GM12891 (cell line): ENCODE measurements at regions not wholly inside any gene's neighbourhood (a gene's known extent, or its start where the extent isn't known, plus 50 kb on each side); places are given as distances from the start of the nearest gene placed in this dataset.

Experiments used
- POLR2A ChIP-seq: IDR thresholded peaks from 2 replicates; pipeline ENCODE4 v1.6.1; 2011; ENCODE audit warnings: low read depth, low read length, control low read depth
- POLR2AphosphoS5 ChIP-seq: IDR thresholded peaks from 2 replicates; pipeline ENCODE4 v1.6.1; 2011; ENCODE audit warnings: low read depth, low read length, control low read depth
- POU2F2 ChIP-seq: IDR thresholded peaks from 2 replicates; pipeline ENCODE4 v1.6.1; 2011; ENCODE audit warnings: low read depth, mild to moderate bottlenecking, control low read depth, low read length, moderate library complexity
- SPI1 ChIP-seq: IDR thresholded peaks from 2 replicates; pipeline ENCODE4 v1.6.1; 2011; ENCODE audit warnings: low read depth, low read length, control low read depth
- TAF1 ChIP-seq: IDR thresholded peaks from 2 replicates; pipeline ENCODE4 v1.6.1; 2011; ENCODE audit warnings: low read depth, low read length, control low read depth

GRCh38 chr9:129552064-129552463, 68.8 kb downstream of the C9orf50 start:
- TF ChIP-seq POLR2A (no peak), POLR2AphosphoS5 (no peak), TAF1 (no peak), POU2F2 (no peak), SPI1 (no peak)
